ENCODE measurements at regions not wholly inside any gene's neighbourhood (a gene's known extent, or its start where the extent isn't known, plus 50 kb on each side); places are given as distances from the start of the nearest gene placed in this dataset.

GRCh38 chr5:68373050-68373449 is 157.5 kb downstream of the PIK3R1 start:
- Histone ChIP-seq H3K27ac (ENCODE audit: low read depth) (no peak overlapping the region), H2AFZ (no peak overlapping the region), H3K4me3 (no peak overlapping the region), H3K36me3 (ENCODE audit: insufficient read depth) (no peaks in the 10 kb centered on the region), H3K4me2 (no peak overlapping the region), H4K20me1 (replicated peaks; ENCODE audit: insufficient read depth) (no peaks in the 10 kb centered on the region), H3K79me2 (replicated peaks; ENCODE audit: insufficient read depth) (no peaks in the 10 kb centered on the region), H3K9me2 (ENCODE audit: insufficient read depth) (0 out of 2 replicates have a peak, but pooled peaks cover 7% of the 10 kb centered on the region), H3K27me3 (ENCODE audit: insufficient read depth) (no peaks in the 10 kb centered on the region), H3F3A (replicated peaks; ENCODE audit: low read depth) (no peaks in the 10 kb centered on the region), H3K4me1 (ENCODE audit: insufficient read depth) (0 out of 2 replicates have a peak, but pooled peaks cover 4% of the 10 kb centered on the region)
- H3K4me1 Mint-ChIP-seq = peaks cover 3% of the 10 kb centered on the region; the same call in 2 of the 3 replicates
- peaks cover 4% of the 10 kb centered on the region for H3K27me3 Mint-ChIP-seq (ENCODE audit: insufficient read depth, low read depth, poor library complexity)
- H3K27ac Mint-ChIP-seq = no peak overlapping the region
- H3K4me3 Mint-ChIP-seq = no peak overlapping the region
- no peak for ATAC-seq
- H3K36me3 Mint-ChIP-seq (ENCODE audit: low read depth) = no peaks in the 10 kb centered on the region
- H3K9me3 Mint-ChIP-seq = no peaks in the 10 kb centered on the region
- TF ChIP-seq ZNF331 (CRISPR knock-in tag; IDR thresholded peaks at IDR 0.05; ENCODE audit: low read depth) (no peak), POLR2AphosphoS5 (IDR thresholded peaks at IDR 0.05; ENCODE audit: low read depth) (no peak), EZH2 (IDR thresholded peaks at IDR 0.05; ENCODE audit: low read depth, unreplicated experiment) (no peak), EZH2phosphoT487 (IDR thresholded peaks at IDR 0.05; ENCODE audit: unreplicated experiment) (no peak), ZNF114 (CRISPR knock-in tag; IDR thresholded peaks at IDR 0.05) (no peak), CTCF (conservative IDR thresholded peaks at IDR 0.05; ENCODE audit: low read depth in 2 of 2) (no peak), NANOG (IDR thresholded peaks at IDR 0.05; ENCODE audit: borderline replicate concordance) (no peak), ETS1 (IDR thresholded peaks at IDR 0.05) (no peak), JUNB (IDR thresholded peaks at IDR 0.05; ENCODE audit: unreplicated experiment) (no peak), STAT1 (IDR thresholded peaks at IDR 0.05; ENCODE audit: unreplicated experiment) (no peak), ZNF462 (CRISPR knock-in tag; IDR thresholded peaks at IDR 0.05) (no peak), CREB1 (CRISPR knock-in tag; IDR thresholded peaks at IDR 0.05; ENCODE audit: low read depth) (no peak), REST (IDR thresholded peaks at IDR 0.05; ENCODE audit: unreplicated experiment) (no peak)
- no peak for DNase-seq (ENCODE audit: low spot score)

All from GM23338 (cell line).